MCF 10A (cell line): ENCODE measurements at regions not wholly inside any gene's neighbourhood (a gene's known extent, or its start where the extent isn't known, plus 50 kb on each side); places are given as distances from the start of the nearest gene placed in this dataset.

Experiments used
- BruUV-seq: library from RNA; stranded (reverse); fragments of 400-500 nt; replicated peaks from 2 replicates; lab custom pipeline; 2021; lab: Mats Ljungman, UMichigan
- CTCF ChIA-PET: fragments of 300-600 bp; sonication (Branson Sonifier 250); formaldehyde crosslinking; extraction: SDS; loops from one replicate; lab custom pipeline; 2021; ENCODE audit warnings: antibody characterized with exemption, inconsistent platforms; lab: Yijun Ruan, JAX
- POLR2A ChIA-PET: fragments of 300-600, 350-650 bp; sonication (Branson Sonifier 250); formaldehyde crosslinking; extraction: SDS; loops from one replicate; lab custom pipeline; 2020; ENCODE audit warnings: antibody characterized with exemption, inconsistent platforms; lab: Yijun Ruan, JAX
- DNase-seq: peaks from one replicate; pipeline ENCODE4 v3.0.0-alpha.2; 2018; ENCODE audit not compliant: unreplicated experiment
- H3K27ac Mint-ChIP-seq: one replicate; pipeline ENCODE4 v1.8.0; 2022; ENCODE audit warnings: mild to moderate bottlenecking, low read depth, mixed read lengths; ENCODE audit not compliant: unreplicated experiment
- H3K27me3 Mint-ChIP-seq: one replicate; pipeline ENCODE4 v1.8.0; 2022; ENCODE audit warnings: mixed read lengths; ENCODE audit not compliant: insufficient read depth, unreplicated experiment
- H3K36me3 Mint-ChIP-seq: one replicate; pipeline ENCODE4 v1.8.0; 2022; ENCODE audit warnings: mild to moderate bottlenecking, moderate library complexity, mixed read lengths; ENCODE audit not compliant: insufficient read depth, unreplicated experiment
- H3K4me1 Mint-ChIP-seq: one replicate; pipeline ENCODE4 v1.8.0; 2022; ENCODE audit warnings: mixed read lengths; ENCODE audit not compliant: insufficient read depth, unreplicated experiment
- H3K4me3 Mint-ChIP-seq: one replicate; pipeline ENCODE4 v1.8.0; 2022; ENCODE audit warnings: mild to moderate bottlenecking, moderate library complexity, mixed read lengths; ENCODE audit not compliant: unreplicated experiment
- H3K9me3 Mint-ChIP-seq: one replicate; pipeline ENCODE4 v1.8.0; 2022; ENCODE audit warnings: mixed read lengths; ENCODE audit not compliant: unreplicated experiment
- CTCF ChIP-seq: fragments of 200-600 bp; IDR thresholded peaks from one replicate; pipeline ENCODE4 v1.8.0; 2022; ENCODE audit warnings: antibody characterized with exemption, mild to moderate bottlenecking; ENCODE audit not compliant: unreplicated experiment
- intact Hi-C: fragments of 100-400 bp; cut with micrococcal nuclease; formaldehyde crosslinking; loops from 2 replicates; pipeline ENCODE4 v1.14.1; 2022

- no peak overlapping the region for H3K4me3 Mint-ChIP-seq
- H3K4me1 Mint-ChIP-seq, result no peaks in the 10 kb centered on the region
- H3K27ac Mint-ChIP-seq, result no peak overlapping the region
- no peak for TF ChIP-seq CTCF
- POLR2A ChIA-PET, result no interaction called here
- no peak for DNase-seq
- no peaks in the 10 kb centered on the region for H3K27me3 Mint-ChIP-seq
- intact Hi-C loops, result no loop called here
- H3K36me3 Mint-ChIP-seq, result no peaks in the 10 kb centered on the region
- BruUV-seq, result no TSS peak
- H3K9me3 Mint-ChIP-seq, result peaks cover 31% of the 10 kb centered on the region
- CTCF ChIA-PET, result no interaction called here
Observed at GRCh38 chr16:7964167-7964566, 626.1 kb downstream of the TMEM114 start.

GRCh38 chr16:7962091-7962879 is 628.0 kb downstream of the TMEM114 start:
- intact Hi-C loops, result no loop called here
- no peak for TF ChIP-seq CTCF
- ChIA-PET CTCF (no interaction called here), POLR2A (no interaction called here)
- no peak for DNase-seq
- H3K4me1 Mint-ChIP-seq, result no peaks in the 10 kb centered on the region
- H3K27ac Mint-ChIP-seq, result no peak overlapping the region
- peaks cover 37% of the 10 kb centered on the region for H3K9me3 Mint-ChIP-seq
- no peaks in the 10 kb centered on the region for H3K36me3 Mint-ChIP-seq
- no peaks in the 10 kb centered on the region for H3K27me3 Mint-ChIP-seq
- BruUV-seq, result no TSS peak
- no peak overlapping the region for H3K4me3 Mint-ChIP-seq

- no peaks in the 10 kb centered on the region for H3K27me3 Mint-ChIP-seq
- peaks cover 54% of the 10 kb centered on the region for H3K9me3 Mint-ChIP-seq
- ChIA-PET CTCF (no interaction called here), POLR2A (no interaction called here)
- H3K4me1 Mint-ChIP-seq, result no peaks in the 10 kb centered on the region
- H3K4me3 Mint-ChIP-seq, result no peak overlapping the region
- TF ChIP-seq CTCF, result no peak
- BruUV-seq, result no TSS peak
- DNase-seq, result no peak
- no peaks in the 10 kb centered on the region for H3K36me3 Mint-ChIP-seq
- no peak overlapping the region for H3K27ac Mint-ChIP-seq
- intact Hi-C loops, result no loop called here
Observed at GRCh38 chr16:7957151-7957550, 624.5 kb downstream of the RBFOX1 start.

GRCh38 chr16:7953360-7953759 is 620.7 kb downstream of the RBFOX1 start:
- Mint-ChIP-seq H3K4me3 (no peak overlapping the region), H3K27me3 (no peaks in the 10 kb centered on the region), H3K4me1 (no peaks in the 10 kb centered on the region), H3K27ac (no peak overlapping the region), H3K36me3 (no peaks in the 10 kb centered on the region), H3K9me3 (peaks cover 30% of the 10 kb centered on the region)
- POLR2A ChIA-PET, result no interaction called here
- DNase-seq, result no peak
- intact Hi-C loops, result no loop called here
- BruUV-seq, result no TSS peak
- CTCF ChIA-PET, result no interaction called here
- no peak for TF ChIP-seq CTCF
